IMR-90 (cell line): ENCODE measurements at regions not wholly inside any gene's neighbourhood (a gene's known extent, or its start where the extent isn't known, plus 50 kb on each side); places are given as distances from the start of the nearest gene placed in this dataset.

Experiments
- ATAC-seq: fragments of 200-7000 bp; cut with Tn5 transposase; 2 replicates; pipeline ENCODE4 v1.9.1; 2020; ENCODE audit warnings: low read depth, mild to moderate bottlenecking, moderate library complexity
- BruUV-seq: library from RNA; stranded (reverse); fragments of 400-500 nt; replicated peaks from 2 replicates; lab custom pipeline; 2021; lab: Mats Ljungman, UMichigan
- CTCF ChIA-PET: fragments of 300-600 bp; formaldehyde crosslinking; extraction: SDS; loops from one replicate; lab custom pipeline; 2021; ENCODE audit warnings: antibody characterized with exemption; lab: Yijun Ruan, JAX
- POLR2A ChIA-PET: fragments of 300-600 bp; sonication (Branson Sonifier 250); formaldehyde crosslinking; loops from one replicate; lab custom pipeline; 2022; ENCODE audit warnings: antibody characterized with exemption; ENCODE audit not compliant: unreplicated experiment; lab: Charles Lee
- DNase-seq: peaks from one replicate; pipeline ENCODE4 v3.0.0; 2013
- H2AFZ ChIP-seq: replicated peaks from 2 replicates; pipeline ENCODE3; 2013; ENCODE audit warnings: low read length, mild to moderate bottlenecking; ENCODE audit not compliant: poor library complexity
- H2AK5ac ChIP-seq: 2 replicates; pipeline ENCODE4 v1.6.1; 2013; ENCODE audit warnings: low read depth, low read length, inconsistent platforms
- H2AK9ac ChIP-seq: replicated peaks from 2 replicates; pipeline ENCODE3; 2013; ENCODE audit warnings: mild to moderate bottlenecking, low read depth, low read length, moderate library complexity; ENCODE audit not compliant: poor library complexity
- H2BK120ac ChIP-seq: 2 replicates; pipeline ENCODE4 v1.6.1; 2013; ENCODE audit warnings: low read depth, low read length, inconsistent platforms
- H2BK15ac ChIP-seq: 3 replicates; pipeline ENCODE4 v1.6.1; 2013; ENCODE audit warnings: low read depth, low read length, inconsistent platforms
- H2BK20ac ChIP-seq: 2 replicates; pipeline ENCODE4 v1.6.1; 2013; ENCODE audit warnings: low read depth, mild to moderate bottlenecking, inconsistent platforms, low read length, moderate library complexity
- H2BK5ac ChIP-seq: 2 replicates; pipeline ENCODE4 v1.6.1; 2013; ENCODE audit warnings: mild to moderate bottlenecking, low read depth, low read length, inconsistent platforms; ENCODE audit not compliant: poor library complexity, severe bottlenecking
- H3K14ac ChIP-seq: replicated peaks from 2 replicates; pipeline ENCODE4 v1.6.1; 2013; ENCODE audit warnings: low read depth, low read length, inconsistent platforms
- H3K18ac ChIP-seq: 2 replicates; pipeline ENCODE4 v1.6.1; 2013; ENCODE audit warnings: low read depth, low read length, control low read depth
- H3K23ac ChIP-seq: 2 replicates; pipeline ENCODE4 v1.6.1; 2013; ENCODE audit warnings: low read depth, low read length, inconsistent platforms
- H3K27ac ChIP-seq: 2 replicates; pipeline ENCODE4 v1.5.1; 2013; ENCODE audit warnings: mild to moderate bottlenecking, control low read depth, low read length; ENCODE audit not compliant: insufficient read depth
- H3K27me3 ChIP-seq: 2 replicates; pipeline ENCODE4 v1.6.1; 2013; ENCODE audit warnings: low read length; ENCODE audit not compliant: control insufficient read depth, insufficient read depth
- H3K36me3 ChIP-seq: 2 replicates; pipeline ENCODE4 v1.6.1; 2013; ENCODE audit warnings: low read length, mixed read lengths; ENCODE audit not compliant: control insufficient read depth, insufficient read depth
- H3K4ac ChIP-seq: 2 replicates; pipeline ENCODE4 v1.6.1; 2013; ENCODE audit warnings: low read depth, low read length, inconsistent platforms
- H3K4me1 ChIP-seq: 2 replicates; pipeline ENCODE4 v1.6.1; 2013; ENCODE audit warnings: low read length, mixed read lengths; ENCODE audit not compliant: control insufficient read depth, insufficient read depth
- H3K4me2 ChIP-seq: 2 replicates; pipeline ENCODE4 v1.6.1; 2013; ENCODE audit warnings: low read depth, mild to moderate bottlenecking, control low read depth, low read length, moderate library complexity
- H3K4me3 ChIP-seq: 2 replicates; pipeline ENCODE4 v1.5.1; 2013; ENCODE audit warnings: low read depth, mild to moderate bottlenecking, control low read depth, low read length, moderate library complexity; ENCODE audit not compliant: insufficient read depth
- H3K56ac ChIP-seq: 2 replicates; pipeline ENCODE4 v1.6.1; 2013; ENCODE audit warnings: low read length, inconsistent platforms; ENCODE audit not compliant: insufficient read depth; ENCODE audit errors: extremely low read depth
- H3K79me1 ChIP-seq, 2 experiments: 2 replicates each; pipeline ENCODE4 v1.6.1; 2013; ENCODE audit warnings: low read length in 2 of 2, inconsistent platforms in 1 of 2, low read depth in 1 of 2
- H3K9ac ChIP-seq: 2 replicates; pipeline ENCODE4 v1.6.1; 2013; ENCODE audit warnings: low read depth, low read length, control low read depth
- H3K9me1 ChIP-seq: 2 replicates; pipeline ENCODE4 v1.6.1; 2013; ENCODE audit warnings: low read length, inconsistent platforms; ENCODE audit not compliant: insufficient read depth
- H3K9me3 ChIP-seq: 2 replicates; pipeline ENCODE4 v1.6.1; 2013; ENCODE audit warnings: low read length; ENCODE audit not compliant: control insufficient read depth, insufficient read depth
- H4K20me1 ChIP-seq: 2 replicates; pipeline ENCODE4 v1.6.1; 2013; ENCODE audit warnings: low read length, inconsistent platforms; ENCODE audit not compliant: insufficient read depth
- H4K5ac ChIP-seq: 2 replicates; pipeline ENCODE4 v1.6.1; 2013; ENCODE audit warnings: mild to moderate bottlenecking, low read depth, low read length, control low read depth
- H4K8ac ChIP-seq, 2 experiments: 2 replicates each; pipeline ENCODE4 v1.6.1; 2013; ENCODE audit warnings: low read depth in 2 of 2, low read length in 2 of 2, control low read depth in 1 of 2, inconsistent platforms in 1 of 2
- H4K91ac ChIP-seq: 2 replicates; pipeline ENCODE4 v1.6.1; 2013; ENCODE audit warnings: low read depth, low read length, inconsistent platforms; ENCODE audit not compliant: insufficient read depth
- FOS ChIP-seq: fragments of 150-350 bp; IDR thresholded peaks from 2 replicates; pipeline ENCODE4 v1.6.1; 2016; ENCODE audit warnings: low read depth, low read length
- MAFK ChIP-seq: IDR thresholded peaks from 2 replicates; pipeline ENCODE4 v1.6.1; 2012; ENCODE audit warnings: low read depth, low read length, improper control_type of control experiment
- MAZ ChIP-seq: IDR thresholded peaks from 2 replicates; pipeline ENCODE4 v1.6.1; 2012; ENCODE audit warnings: low read depth, mild to moderate bottlenecking, low read length, improper control_type of control experiment, moderate library complexity, borderline replicate concordance
- MXI1 ChIP-seq: IDR thresholded peaks from 2 replicates; pipeline ENCODE4 v1.6.1; 2012; ENCODE audit warnings: low read depth, mild to moderate bottlenecking, low read length, moderate library complexity, borderline replicate concordance
- RCOR1 ChIP-seq: IDR thresholded peaks from 2 replicates; pipeline ENCODE4 v1.6.1; 2012; ENCODE audit warnings: mild to moderate bottlenecking, low read length, improper control_type of control experiment; ENCODE audit not compliant: insufficient replicate concordance
- USF2 ChIP-seq: fragments of 150-350 bp; IDR thresholded peaks from 2 replicates; pipeline ENCODE4 v1.6.1; 2017; ENCODE audit warnings: mild to moderate bottlenecking, antibody characterized with exemption, low read length, low read depth
- WGBS, 2 experiments: methylation state at CpG; one replicate each; pipeline versions ENCODE4 v1.1.5 to v1.1.7; 2013; ENCODE audit warnings: missing lambda C conversion rate in 2 of 2; ENCODE audit not compliant: insufficient read length in 1 of 2; ENCODE audit errors: extremely low coverage in 2 of 2; 5-methylcytosine and 5-hydroxymethylcytosine counted together
- dilution Hi-C: fragments of 300-500 bp; cut with HindIII; formaldehyde crosslinking; loops from one replicate; pipeline ENCODE4 v1.14.3; 2018; ENCODE audit warnings: low sequenced_read_pairs; ENCODE audit not compliant: unreplicated experiment
- in situ Hi-C: fragments of 300-500 bp; cut with MboI; formaldehyde crosslinking; loops from 3 replicates; pipeline ENCODE4 v1.14.3; 2019; ENCODE audit warnings: low sequenced_read_pairs, inconsistent platforms, mixed read lengths
- intact Hi-C: fragments of 100-400 bp; cut with micrococcal nuclease; formaldehyde crosslinking; loops from 2 replicates; pipeline ENCODE4 v1.10.0; 2022

- H3K27ac ChIP-seq, result no peak overlapping the region
- H3K9me1 ChIP-seq, result no peaks in the 10 kb centered on the region
- H4K91ac ChIP-seq, result no peak overlapping the region
- no peak overlapping the region for H3K4ac ChIP-seq
- no peak overlapping the region for H3K4me2 ChIP-seq
- ChIA-PET CTCF (no interaction called here), POLR2A (no interaction called here)
- in situ Hi-C loops, result loop anchor here (25.0 kb wide), 1 partner anchor 1207 kb away; no protein-coding TSS in a partner anchor
- H3K79me1 ChIP-seq, result no peaks in the 10 kb centered on the region
- H3K18ac ChIP-seq, result no peak overlapping the region
- H2BK120ac ChIP-seq, result no peak overlapping the region
- DNase-seq, result no peak
- intact Hi-C loops, result no loop called here
- H3K56ac ChIP-seq, result no peak overlapping the region
- no peak for ATAC-seq
- no CpG with 5 or more reads among the region's 1 CpG for WGBS, 2 experiments
- H3K14ac ChIP-seq, result no peak overlapping the region
- H3K23ac ChIP-seq, result no peak overlapping the region
- no peak overlapping the region for H2BK5ac ChIP-seq
- H4K8ac ChIP-seq, result no peak overlapping the region
- H4K20me1 ChIP-seq, result no peaks in the 10 kb centered on the region
- H3K4me3 ChIP-seq, result no peak overlapping the region
- H2AK9ac ChIP-seq, result no peak overlapping the region
- BruUV-seq, result no TSS peak
- no peak overlapping the region for H4K5ac ChIP-seq
- dilution Hi-C loops, result loop anchor here (25.0 kb wide), 1 partner anchor 482 kb away; no protein-coding TSS in a partner anchor
- no peaks in the 10 kb centered on the region for H3K27me3 ChIP-seq
- H2AK5ac ChIP-seq, result no peak overlapping the region
- H3K36me3 ChIP-seq, result no peaks in the 10 kb centered on the region
- TF ChIP-seq MAFK, result no peak
- TF ChIP-seq USF2, result no peak
- no peak for TF ChIP-seq RCOR1
- TF ChIP-seq FOS, result no peak
- TF ChIP-seq MAZ, result no peak
- TF ChIP-seq MXI1, result no peak
- H2AFZ ChIP-seq, result no peak overlapping the region
- H3K9me3 ChIP-seq, result no peaks in the 10 kb centered on the region
- H2BK20ac ChIP-seq, result no peak overlapping the region
- no peak overlapping the region for H3K9ac ChIP-seq
- no peak overlapping the region for H2BK15ac ChIP-seq
- H3K4me1 ChIP-seq, result no peaks in the 10 kb centered on the region
These were observed 499.7 kb downstream of the MAT2B start for GRCh38 chr5:164005071-164005470.
